HepG2 (cell line): ENCODE measurements at regions not wholly inside any gene's neighbourhood (a gene's known extent, or its start where the extent isn't known, plus 50 kb on each side); places are given as distances from the start of the nearest gene placed in this dataset.

Source experiments
- ATAC-seq: fragments of 200-7000 bp; cut with Tn5 transposase; 3 replicates; pipeline ENCODE4 v1.9.1; 2020; ENCODE audit warnings: mild to moderate bottlenecking, moderate library complexity
- BruUV-seq: library from RNA; stranded (reverse); fragments of 400-500 nt; replicated peaks from 2 replicates; lab custom pipeline; 2021; lab: Mats Ljungman, UMichigan
- CTCF ChIA-PET: fragments of 300-600 bp; formaldehyde crosslinking; extraction: SDS; loops from one replicate; lab custom pipeline; 2021; ENCODE audit warnings: low total read pairs, inconsistent platforms, low intra/inter-chr PET ratio; lab: Yijun Ruan, JAX
- POLR2A ChIA-PET: fragments of 350-600 bp; sonication (Branson Sonifier 250); formaldehyde crosslinking; loops from one replicate; lab custom pipeline; 2020; ENCODE audit warnings: antibody characterized with exemption, inconsistent platforms; lab: Yijun Ruan, JAX
- DNase-seq: peaks from one replicate; pipeline ENCODE4 v3.0.0-alpha.2; 2015; ENCODE audit warnings: low spot score
- FAIRE-seq: peaks from 3 replicates; lab custom pipeline; 2011; peaks lifted over from hg19 to GRCh38; lab: Jason Lieb, UNC
- H2AFZ ChIP-seq: one replicate; pipeline ENCODE4 v1.6.1; 2011; ENCODE audit warnings: low read length, inconsistent platforms
- H3K27ac ChIP-seq: fragments of 300-600 bp; 3 replicates; pipeline ENCODE4 v1.8.0; 2011; ENCODE audit warnings: mixed run types, mild to moderate bottlenecking, mixed read lengths, low read length, inconsistent platforms; ENCODE audit not compliant: insufficient read depth; ENCODE audit errors: extremely low read length
- H3K27me3 ChIP-seq, 2 experiments: fragments of 200-600 bp in 1 of 2; 2 replicates in 1 of 2; 3 replicates in 1 of 2; pipeline versions ENCODE4 v1.6.0 to v1.8.0; 2011; ENCODE audit warnings: low read length in 2 of 2, mild to moderate bottlenecking in 2 of 2, moderate library complexity in 2 of 2, inconsistent platforms in 1 of 2; ENCODE audit not compliant: insufficient read depth in 2 of 2, control insufficient read depth in 1 of 2
- H3K36me3 ChIP-seq, 2 experiments: fragments of 200-600 bp in 1 of 2; replicated peaks in 1 of 2; 2 replicates in 1 of 2; 3 replicates in 1 of 2; pipeline versions ENCODE4 v1.5.1 to v1.8.0; 2011; ENCODE audit warnings: low read length in 2 of 2, inconsistent platforms in 1 of 2; ENCODE audit not compliant: insufficient read depth in 2 of 2, control insufficient read depth in 1 of 2
- H3K4me1 ChIP-seq: 2 replicates; pipeline ENCODE4 v1.5.1; 2012; ENCODE audit warnings: low read length, inconsistent platforms; ENCODE audit not compliant: insufficient read depth
- H3K4me2 ChIP-seq: 2 replicates; pipeline ENCODE4 v1.6.0; 2011; ENCODE audit warnings: low read depth, low read length, inconsistent platforms
- H3K4me3 ChIP-seq, 3 experiments: fragments of 200-600 bp in 1 of 3; sonication (generic), shearing (Covaris generic) in 1 of 3; replicated peaks in 1 of 3; 2 replicates each; pipeline ENCODE4 v1.5.1; 2011 to 2016; ENCODE audit warnings: low read length in 3 of 3, inconsistent platforms in 2 of 3, low read depth in 2 of 3, mild to moderate bottlenecking in 2 of 3, control low read depth in 1 of 3, mixed read lengths in 1 of 3; ENCODE audit not compliant: insufficient read depth in 1 of 3
- H3K79me2 ChIP-seq: one replicate; pipeline ENCODE4 v1.6.1; 2011; ENCODE audit warnings: low read length, inconsistent platforms; ENCODE audit not compliant: insufficient read depth
- H3K9ac ChIP-seq: 2 replicates; pipeline ENCODE4 v1.6.0; 2011; ENCODE audit warnings: mild to moderate bottlenecking, low read depth, low read length, inconsistent platforms; ENCODE audit not compliant: insufficient read depth
- H3K9me3 ChIP-seq: 2 replicates; pipeline ENCODE4 v1.5.1; 2012; ENCODE audit warnings: mild to moderate bottlenecking, low read length
- H4K20me1 ChIP-seq: 2 replicates; pipeline ENCODE4 v1.6.0; 2011; ENCODE audit warnings: inconsistent platforms, mild to moderate bottlenecking, low read length, moderate library complexity; ENCODE audit not compliant: insufficient read depth
- ATF7-NPFF ChIP-seq: sonication (generic); formaldehyde crosslinking; IDR thresholded peaks from 2 replicates; pipeline ENCODE4 v1.8.1; 2023; ENCODE audit warnings: mild to moderate bottlenecking, low read depth, missing genetic modification reagents, moderate library complexity
- BCL3 ChIP-seq: sonication (generic); formaldehyde crosslinking; IDR thresholded peaks from 2 replicates; pipeline ENCODE4 v1.5.1; 2020; ENCODE audit warnings: mild to moderate bottlenecking, missing genetic modification reagents, moderate library complexity
- CBX5 ChIP-seq: sonication (generic); formaldehyde crosslinking; IDR thresholded peaks from 2 replicates; pipeline ENCODE4 v1.4.0; 2020; ENCODE audit warnings: missing genetic modification reagents, borderline replicate concordance
- GATA4 ChIP-seq: sonication (generic); IDR thresholded peaks from 2 replicates; pipeline ENCODE4 v1.6.1; 2016; ENCODE audit warnings: antibody characterized with exemption, low read depth, borderline replicate concordance
- HIC2 ChIP-seq: sonication (generic); formaldehyde crosslinking; IDR thresholded peaks from 2 replicates; pipeline ENCODE4 v1.9.0; 2022; ENCODE audit warnings: low read depth, missing genetic modification reagents
- HNF4G ChIP-seq, 2 experiments: sonication (generic) in 1 of 2; formaldehyde crosslinking in 1 of 2; IDR thresholded peaks; 2 replicates each; pipeline versions ENCODE4 v1.4.0 to v1.6.1; 2011 to 2020; ENCODE audit warnings: borderline replicate concordance in 2 of 2, low read depth in 2 of 2, mild to moderate bottlenecking in 2 of 2, low read length in 1 of 2, missing genetic modification reagents in 1 of 2, moderate library complexity in 1 of 2
- JDP2 ChIP-seq: sonication (generic); formaldehyde crosslinking; IDR thresholded peaks from 2 replicates; pipeline ENCODE4 v1.8.1; 2022; ENCODE audit warnings: missing genetic modification reagents, borderline replicate concordance
- RFX1 ChIP-seq: fragments of 450-650 bp; IDR thresholded peaks from 2 replicates; pipeline ENCODE4 v1.6.1; 2017
- SMAD9 ChIP-seq: sonication (generic); formaldehyde crosslinking; IDR thresholded peaks from 2 replicates; pipeline ENCODE4 v1.5.1; 2020; ENCODE audit warnings: mild to moderate bottlenecking, missing genetic modification reagents
- SRF ChIP-seq: IDR thresholded peaks from 2 replicates; pipeline ENCODE4 v1.6.1; 2011; ENCODE audit warnings: mild to moderate bottlenecking, low read depth, low read length, moderate library complexity
- STAG1 ChIP-seq: sonication (generic); formaldehyde crosslinking; IDR thresholded peaks from 2 replicates; pipeline ENCODE4 v1.4.0; 2020; ENCODE audit warnings: missing genetic modification reagents
- ZBTB7B ChIP-seq: sonication (generic); formaldehyde crosslinking; IDR thresholded peaks from 2 replicates; pipeline ENCODE4 v1.4.0; 2020; ENCODE audit warnings: missing genetic modification reagents
- ZNF33B ChIP-seq: sonication (generic); formaldehyde crosslinking; IDR thresholded peaks from 2 replicates; pipeline ENCODE4 v1.5.1; 2020; ENCODE audit warnings: mild to moderate bottlenecking, missing genetic modification reagents
- ZNF432 ChIP-seq: sonication (generic); formaldehyde crosslinking; IDR thresholded peaks from 2 replicates; pipeline ENCODE4 v1.5.0; 2020; ENCODE audit warnings: missing genetic modification reagents, mild to moderate bottlenecking, borderline replicate concordance
- ZNF790 ChIP-seq: sonication (generic); formaldehyde crosslinking; IDR thresholded peaks from 2 replicates; pipeline ENCODE4 v1.8.0; 2022; ENCODE audit warnings: missing genetic modification reagents, mild to moderate bottlenecking, borderline replicate concordance
- ZZZ3 ChIP-seq: sonication (generic); formaldehyde crosslinking; IDR thresholded peaks from 2 replicates; pipeline ENCODE4 v1.4.0; 2020; ENCODE audit warnings: missing genetic modification reagents, mild to moderate bottlenecking, borderline replicate concordance
- WGBS: methylation state at CpG from one replicate; pipeline ENCODE4 v1.1.6; 2017; ENCODE audit warnings: low lambda C conversion rate; 5-methylcytosine and 5-hydroxymethylcytosine counted together
- in situ Hi-C: cut with HindIII; loops from 2 replicates; pipeline ENCODE4 v1.10.0; 2017; ENCODE audit warnings: low pct_unique_long_range_greater_than_20kb; ENCODE audit not compliant: extremely low pct_ligation_motif_present
- intact Hi-C: fragments of 100-400 bp; cut with micrococcal nuclease; formaldehyde crosslinking; loops from one replicate; pipeline ENCODE4 v1.10.0; 2022; ENCODE audit not compliant: unreplicated experiment
- TF ChIP-seq, protein P1 (sequence below): sonication (generic); formaldehyde crosslinking; IDR thresholded peaks from 2 replicates; pipeline ENCODE4 v1.4.0; 2020; ENCODE audit warnings: mild to moderate bottlenecking, missing genetic modification reagents
- TF ChIP-seq, protein P2 (sequence below): sonication (generic); formaldehyde crosslinking; IDR thresholded peaks from 2 replicates; pipeline ENCODE4 v1.8.0; 2022; ENCODE audit warnings: mild to moderate bottlenecking, missing genetic modification reagents, moderate library complexity
- TF ChIP-seq, protein P3 (sequence below): sonication (generic); formaldehyde crosslinking; IDR thresholded peaks from 2 replicates; pipeline ENCODE4 v1.5.1; 2020; ENCODE audit warnings: missing genetic modification reagents, mild to moderate bottlenecking, borderline replicate concordance

GRCh38 chr20:59519707-59520014 lies 84.7 kb upstream of the PHACTR3 start:
- no peak for DNase-seq
- no peaks in the 10 kb centered on the region for H3K4me1 ChIP-seq
- H3K79me2 ChIP-seq, result no peaks in the 10 kb centered on the region
- no peak for TF ChIP-seq BCL3 (CRISPR knock-in tag)
- no peak for TF ChIP-seq ZBTB7B (CRISPR knock-in tag)
- TF ChIP-seq ZNF790, result no peak
- TF ChIP-seq, protein P1, sequence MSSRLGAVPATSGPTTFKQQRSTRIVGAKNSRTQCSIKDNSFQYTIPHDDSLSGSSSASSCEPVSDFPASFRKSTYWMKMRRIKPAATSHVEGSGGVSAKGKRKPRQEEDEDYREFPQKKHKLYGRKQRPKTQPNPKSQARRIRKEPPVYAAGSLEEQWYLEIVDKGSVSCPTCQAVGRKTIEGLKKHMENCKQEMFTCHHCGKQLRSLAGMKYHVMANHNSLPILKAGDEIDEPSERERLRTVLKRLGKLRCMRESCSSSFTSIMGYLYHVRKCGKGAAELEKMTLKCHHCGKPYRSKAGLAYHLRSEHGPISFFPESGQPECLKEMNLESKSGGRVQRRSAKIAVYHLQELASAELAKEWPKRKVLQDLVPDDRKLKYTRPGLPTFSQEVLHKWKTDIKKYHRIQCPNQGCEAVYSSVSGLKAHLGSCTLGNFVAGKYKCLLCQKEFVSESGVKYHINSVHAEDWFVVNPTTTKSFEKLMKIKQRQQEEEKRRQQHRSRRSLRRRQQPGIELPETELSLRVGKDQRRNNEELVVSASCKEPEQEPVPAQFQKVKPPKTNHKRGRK, result no peak
- no peak for TF ChIP-seq HNF4G (IDR thresholded peaks at IDR 0.05; ENCODE audit: borderline replicate concordance, low read depth, low read length)
- no peak for TF ChIP-seq HNF4G (CRISPR knock-in tag; IDR thresholded peaks at IDR 0.05; ENCODE audit: borderline replicate concordance, low read depth)
- no peak for TF ChIP-seq SMAD9
- TF ChIP-seq RFX1, result no peak
- TF ChIP-seq GATA4, result no peak
- no peak for TF ChIP-seq SRF
- no peak for TF ChIP-seq HIC2 (CRISPR knock-in tag)
- TF ChIP-seq STAG1, result no peak
- TF ChIP-seq, protein P2, sequence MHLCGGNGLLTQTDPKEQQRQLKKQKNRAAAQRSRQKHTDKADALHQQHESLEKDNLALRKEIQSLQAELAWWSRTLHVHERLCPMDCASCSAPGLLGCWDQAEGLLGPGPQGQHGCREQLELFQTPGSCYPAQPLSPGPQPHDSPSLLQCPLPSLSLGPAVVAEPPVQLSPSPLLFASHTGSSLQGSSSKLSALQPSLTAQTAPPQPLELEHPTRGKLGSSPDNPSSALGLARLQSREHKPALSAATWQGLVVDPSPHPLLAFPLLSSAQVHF (CRISPR knock-in tag), result no peak
- no peak for TF ChIP-seq CBX5 (CRISPR knock-in tag)
- TF ChIP-seq JDP2 (CRISPR knock-in tag), result no peak
- no peak for TF ChIP-seq ZNF432 (CRISPR knock-in tag)
- no peak for TF ChIP-seq ZZZ3 (CRISPR knock-in tag)
- TF ChIP-seq ATF7-NPFF, result no peak
- TF ChIP-seq, protein P3, sequence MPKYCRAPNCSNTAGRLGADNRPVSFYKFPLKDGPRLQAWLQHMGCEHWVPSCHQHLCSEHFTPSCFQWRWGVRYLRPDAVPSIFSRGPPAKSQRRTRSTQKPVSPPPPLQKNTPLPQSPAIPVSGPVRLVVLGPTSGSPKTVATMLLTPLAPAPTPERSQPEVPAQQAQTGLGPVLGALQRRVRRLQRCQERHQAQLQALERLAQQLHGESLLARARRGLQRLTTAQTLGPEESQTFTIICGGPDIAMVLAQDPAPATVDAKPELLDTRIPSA (CRISPR knock-in tag), result no peak
- TF ChIP-seq ZNF33B (CRISPR knock-in tag), result no peak
- TF ChIP-seq, all 625 proteins: peak for 0
- H3K4me3 ChIP-seq, result no peak overlapping the region
- H3K27me3 ChIP-seq, result peaks cover 0 to 4% of the 10 kb centered on the region in 2 experiments; a peak in 1 of 5 replicates
- ATAC-seq, result no peak
- H3K36me3 ChIP-seq, result no peaks in the 10 kb centered on the region
- no peak for FAIRE-seq
- H3K9me3 ChIP-seq, result no peaks in the 10 kb centered on the region
- ChIA-PET CTCF (no interaction called here), POLR2A (no interaction called here)
- no peak overlapping the region for H3K27ac ChIP-seq
- H2AFZ ChIP-seq, result no peak overlapping the region
- in situ Hi-C loops, result no loop called here
- H4K20me1 ChIP-seq, result no peaks in the 10 kb centered on the region; the same call in 1 of the 2 replicates
- BruUV-seq, result no TSS peak
- no peak overlapping the region for H3K9ac ChIP-seq
- intact Hi-C loops, result no loop called here
- H3K4me2 ChIP-seq, result no peak overlapping the region
- WGBS, result 0% methylated on average over 1 of the region's 1 CpG
